Left hindlimb (tissue), 1 donor: ENCODE measurements at regions not wholly inside any gene's neighbourhood (a gene's known extent, or its start where the extent isn't known, plus 50 kb on each side); places are given as distances from the start of the nearest gene placed in this dataset.
"Not testable (repeated sequence)": the region's sequence is repeated elsewhere in the genome, so short reads cannot be mapped to it uniquely, and the experiment has no call there.

Experiments used
- DNase-seq: peaks from one replicate; pipeline ENCODE4 v3.0.0-alpha.2; 2018

DNA sequence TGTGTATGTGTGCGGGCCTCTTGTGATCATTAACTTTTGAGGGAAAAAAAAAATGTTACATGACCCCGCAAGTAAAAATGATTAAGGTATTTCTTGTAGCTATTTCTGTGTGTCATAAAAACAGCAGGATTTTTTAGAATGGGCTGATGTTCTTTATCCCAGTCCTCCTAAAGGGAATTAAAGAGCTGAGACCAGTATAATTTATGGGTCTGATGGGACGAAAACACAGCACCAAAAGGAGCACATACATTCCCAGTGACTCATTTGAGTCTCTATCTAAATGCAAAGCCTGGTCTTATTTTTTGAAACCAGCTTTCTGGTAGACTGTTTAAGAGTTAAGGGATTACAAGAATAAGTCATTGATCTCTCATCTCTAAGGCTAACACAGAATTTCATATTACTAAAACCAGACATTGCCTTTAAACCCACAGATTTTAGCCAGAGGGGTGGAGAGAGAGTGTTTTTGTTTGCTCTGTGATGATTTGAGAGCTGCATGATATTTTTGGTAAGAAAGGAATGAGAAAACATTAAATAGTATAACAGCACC, 342.3 kb upstream of the EPHA4 start:
- DNase-seq: no peak

DNA sequence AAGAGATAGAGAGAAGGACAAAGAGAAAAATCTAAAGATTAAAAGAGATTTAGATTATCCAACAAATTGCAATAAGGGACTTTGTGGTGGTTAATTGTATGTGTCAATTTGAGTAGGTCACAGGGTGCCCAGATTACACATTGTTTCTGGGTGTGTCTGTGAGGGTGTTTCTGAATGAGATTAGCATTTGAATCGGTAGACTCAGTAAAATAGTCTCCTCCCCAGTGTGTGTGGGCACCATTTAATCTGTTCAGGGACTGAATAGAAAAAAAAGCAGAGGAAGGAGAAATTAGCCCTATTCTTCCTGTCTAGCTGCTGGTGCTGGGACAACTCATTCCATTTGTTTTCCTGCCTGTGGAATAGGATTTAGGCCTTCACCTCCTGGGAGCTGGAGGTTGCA, 339.8 kb upstream of the EPHA4 start:
- DNase-seq: no peak

DNA sequence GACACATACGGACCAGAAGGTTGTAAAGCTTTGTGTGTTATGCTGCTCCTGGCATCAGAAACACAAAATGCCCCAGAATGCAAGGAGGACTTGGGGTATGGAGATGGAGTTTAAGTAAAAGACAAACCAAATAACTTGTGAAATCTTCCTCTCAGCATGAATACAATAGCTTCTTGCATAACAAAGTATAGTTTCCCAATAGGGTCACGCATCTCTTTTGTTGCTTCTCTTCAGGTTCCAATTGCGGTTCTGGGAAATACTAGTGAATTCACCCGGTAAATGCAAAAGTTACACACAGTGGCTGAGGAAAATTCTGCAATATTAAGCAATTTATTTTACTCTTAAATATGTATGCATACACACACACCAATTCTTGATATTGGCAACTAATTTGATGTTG, 339.2 kb upstream of the EPHA4 start:
- DNase-seq: no peak

DNA sequence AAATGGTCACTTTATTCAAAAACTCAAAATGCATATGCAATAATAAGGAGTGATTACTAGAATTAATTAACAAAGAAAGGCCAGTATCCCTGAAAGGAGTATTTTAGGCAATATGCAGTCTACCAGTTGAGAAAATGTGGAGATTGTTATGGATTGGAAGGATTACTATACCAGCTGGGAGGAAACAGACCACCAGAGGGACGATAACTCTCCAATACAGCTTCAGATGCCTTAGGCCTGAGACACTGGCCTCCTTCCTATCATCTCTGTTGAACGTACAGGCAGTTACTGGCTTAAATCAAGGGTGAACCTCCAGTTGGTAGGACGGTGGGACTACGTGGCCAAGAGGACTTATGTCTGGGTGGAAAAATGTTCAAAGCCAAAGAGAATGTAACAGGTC, 336.4 kb upstream of the EPHA4 start:
- DNase-seq: no peak

DNA sequence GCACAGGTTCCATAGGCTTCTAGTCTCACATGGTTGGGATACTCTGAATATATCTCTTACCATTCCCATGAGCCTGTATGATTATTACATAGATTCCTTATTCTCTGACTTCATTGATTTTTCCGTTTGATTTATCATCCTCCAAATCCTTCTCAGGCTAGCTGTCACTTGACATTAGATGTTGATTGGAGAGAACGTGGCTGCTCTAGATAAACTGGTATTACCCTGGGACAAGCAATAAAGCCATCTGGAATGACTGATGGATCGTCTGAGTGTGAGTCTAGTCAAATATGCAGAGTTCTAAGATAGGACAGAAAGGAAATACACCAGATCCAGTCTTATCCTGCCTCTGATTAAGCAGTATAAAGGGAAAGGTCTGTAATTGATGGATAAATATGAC, 325.6 kb upstream of the EPHA4 start:
- DNase-seq: no peak

DNA sequence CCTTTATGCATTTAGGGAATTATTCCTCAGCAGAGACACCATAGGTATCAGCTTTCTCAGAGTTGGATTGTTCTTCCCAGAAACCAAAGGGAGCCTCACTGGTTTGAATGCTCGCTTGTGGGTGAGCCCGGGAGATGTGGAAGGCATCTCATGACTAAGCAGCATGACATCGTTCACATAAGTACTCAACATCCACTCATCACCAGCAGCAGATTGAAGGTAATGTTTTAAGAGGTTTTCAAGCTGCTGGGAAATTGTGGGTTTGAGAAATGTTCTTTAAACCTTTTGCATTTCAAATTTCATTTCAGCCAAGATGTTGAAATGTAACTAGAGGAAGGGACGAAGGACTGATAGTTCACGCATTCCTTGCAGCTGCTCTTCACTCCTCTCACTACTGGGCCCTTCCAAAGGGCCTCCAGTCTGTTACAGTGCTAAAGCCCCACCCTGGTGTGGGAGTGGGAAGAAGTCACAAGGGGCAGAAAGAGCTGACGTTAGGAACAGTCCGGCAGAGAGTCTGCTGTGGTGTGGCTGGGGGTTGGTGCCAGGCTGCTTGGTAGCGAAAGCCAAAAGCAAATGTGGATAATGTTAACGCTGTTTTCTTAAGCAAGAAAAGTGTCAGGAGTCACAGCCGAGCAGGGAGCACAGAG, 324.5 kb upstream of the EPHA4 start:
- peak; percentile 66 for DNase-seq

DNA sequence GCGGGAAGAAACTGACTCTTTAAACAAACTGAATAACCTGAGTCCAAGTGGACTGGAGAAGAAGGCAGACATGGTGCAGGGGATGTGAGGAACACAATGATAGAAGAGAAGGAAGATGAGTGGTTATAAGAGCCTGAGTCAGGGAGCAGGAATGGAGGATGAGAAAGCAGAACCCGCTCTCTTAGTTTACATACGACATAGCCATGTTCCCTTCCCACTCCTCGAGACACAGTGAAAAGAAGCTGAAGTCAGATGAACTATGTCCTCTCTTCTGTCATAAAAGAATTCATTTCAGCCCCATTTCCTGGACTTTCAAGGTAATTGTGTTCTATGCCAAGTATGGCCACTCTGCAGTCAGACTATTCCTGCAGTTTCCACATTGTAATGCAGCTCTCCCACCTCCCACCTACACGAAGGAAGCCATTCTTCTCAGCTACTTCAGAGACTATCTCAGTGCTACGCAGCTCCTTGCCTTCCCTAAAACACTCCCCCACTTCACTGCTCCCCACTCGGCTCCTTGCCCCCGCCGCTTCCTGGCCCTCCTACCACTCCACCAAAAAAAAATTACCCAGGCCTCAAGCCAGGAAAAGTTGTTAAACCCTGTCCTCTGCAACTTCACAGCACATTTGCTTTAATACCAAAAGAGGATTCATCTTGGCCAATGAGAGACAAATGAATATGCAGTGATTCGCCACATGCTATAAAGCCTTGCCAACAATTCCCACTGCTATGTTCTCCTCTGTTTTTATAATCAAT, 323.4 kb upstream of the EPHA4 start:
- DNase-seq: peak; percentile 41

DNA sequence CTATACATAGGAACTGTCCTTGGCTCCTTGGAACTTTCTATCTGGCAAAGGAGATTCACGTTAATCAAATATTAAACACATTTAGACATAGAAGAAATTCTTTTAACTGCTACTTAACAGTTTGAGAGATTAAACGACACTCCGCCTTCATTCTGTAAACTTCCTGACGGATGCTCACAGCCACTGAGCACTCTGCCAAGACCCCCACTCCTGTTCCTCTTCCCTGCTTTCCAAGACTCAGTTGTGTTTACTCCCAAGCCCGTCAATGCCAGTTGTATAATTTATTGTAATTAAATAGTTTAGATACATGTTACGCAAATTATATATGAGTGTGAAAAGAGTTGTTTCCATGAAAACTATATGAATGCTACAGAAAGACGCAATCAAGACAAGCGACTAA, 321.4 kb upstream of the EPHA4 start:
- no peak for DNase-seq

DNA sequence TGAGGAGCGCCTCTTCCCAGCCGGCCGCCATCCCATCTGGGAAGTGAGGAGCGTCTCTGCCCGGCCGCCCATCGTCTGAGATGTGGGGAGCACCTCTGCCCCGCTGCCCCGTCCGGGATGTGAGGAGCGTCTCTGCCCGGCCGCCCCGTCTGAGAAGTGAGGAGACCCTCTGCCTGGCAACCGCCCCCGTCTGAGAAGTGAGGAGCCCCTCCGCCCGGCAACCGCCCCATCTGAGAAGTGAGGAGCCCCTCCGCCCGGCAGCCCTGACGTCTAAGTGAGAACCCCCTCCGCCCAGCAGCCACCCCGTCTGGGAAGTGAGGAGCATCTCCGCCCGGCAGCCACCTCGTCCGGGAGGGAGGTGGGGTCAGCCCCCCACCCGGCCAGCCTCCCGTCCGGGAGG, 319.9 kb upstream of the EPHA4 start:
- not testable (repeated sequence) for DNase-seq

DNA sequence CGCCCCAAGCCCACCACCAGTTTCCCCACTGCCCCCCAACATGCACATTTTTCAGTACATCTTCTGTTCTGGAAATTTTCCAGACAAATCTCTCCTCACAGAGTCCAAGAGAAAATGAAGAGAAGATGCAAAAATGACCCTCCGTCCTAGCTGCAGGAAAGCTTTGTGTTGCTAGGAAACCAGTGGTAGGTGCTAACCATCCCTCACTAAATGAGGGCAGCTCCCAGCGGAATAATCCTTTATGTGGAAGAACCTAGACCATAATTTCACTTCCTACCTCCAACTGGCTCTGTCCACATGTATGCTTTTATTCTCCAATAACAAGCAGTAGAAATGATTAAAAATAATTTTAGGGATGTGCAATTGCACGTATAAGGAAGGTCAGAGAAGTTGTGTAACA, 311.9 kb upstream of the EPHA4 start:
- DNase-seq: no peak

DNA sequence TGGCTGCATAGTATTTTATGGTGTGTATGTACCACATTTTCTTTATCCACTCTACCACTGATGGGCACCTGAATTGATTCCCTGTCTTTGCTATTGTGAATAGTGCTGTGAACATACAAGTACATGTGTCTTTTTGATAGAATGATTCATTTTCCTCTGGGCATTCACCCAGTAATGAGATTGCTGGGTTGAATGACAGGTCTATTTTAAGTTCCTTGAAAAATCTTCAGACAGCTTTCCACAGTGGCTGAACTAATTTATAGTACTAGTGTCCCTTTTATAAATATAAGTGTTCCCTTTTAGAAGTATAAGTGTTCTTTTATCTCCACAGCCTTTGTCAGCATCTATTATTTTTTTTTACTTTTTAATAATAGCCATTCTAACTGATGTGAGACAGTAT, 303.9 kb upstream of the EPHA4 start:
- DNase-seq: no peak

DNA sequence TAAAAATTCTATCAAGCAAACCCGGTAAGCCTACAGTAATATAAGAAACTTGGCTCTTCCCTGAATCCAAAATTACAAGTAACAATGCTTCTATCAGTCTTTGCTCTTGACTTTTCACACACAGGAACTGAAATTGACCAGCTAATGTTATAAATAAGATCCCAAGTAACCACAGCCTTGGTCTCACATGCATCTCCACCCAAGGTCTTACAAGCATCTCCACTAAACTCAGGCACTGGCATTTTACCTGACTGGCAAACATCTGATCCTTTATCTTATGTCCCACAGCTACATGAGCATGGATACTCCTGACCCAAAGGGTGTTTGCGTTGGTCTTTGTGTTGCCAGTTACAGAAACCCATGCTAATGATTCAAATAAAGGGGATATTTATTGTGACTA, 302.3 kb upstream of the EPHA4 start:
- DNase-seq: no peak

DNA sequence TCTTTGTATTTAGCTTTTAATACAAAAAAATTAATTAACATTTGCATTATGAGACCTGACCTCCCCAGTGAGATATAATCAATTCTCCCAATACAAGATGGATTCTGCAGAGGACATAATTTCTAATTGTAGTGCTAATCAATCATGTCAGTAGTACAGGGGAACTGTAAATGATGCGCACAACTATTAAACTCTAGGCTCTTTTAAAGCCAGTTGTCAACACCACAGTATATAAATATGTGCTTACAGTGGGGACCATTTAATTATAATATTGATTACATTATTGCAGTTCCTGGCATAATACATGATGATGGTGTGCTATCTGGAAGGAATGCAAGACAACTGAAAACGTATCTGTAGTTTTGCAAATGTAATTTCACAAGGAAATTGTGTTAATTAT, 285.6 kb upstream of the EPHA4 start:
- no peak for DNase-seq

DNA sequence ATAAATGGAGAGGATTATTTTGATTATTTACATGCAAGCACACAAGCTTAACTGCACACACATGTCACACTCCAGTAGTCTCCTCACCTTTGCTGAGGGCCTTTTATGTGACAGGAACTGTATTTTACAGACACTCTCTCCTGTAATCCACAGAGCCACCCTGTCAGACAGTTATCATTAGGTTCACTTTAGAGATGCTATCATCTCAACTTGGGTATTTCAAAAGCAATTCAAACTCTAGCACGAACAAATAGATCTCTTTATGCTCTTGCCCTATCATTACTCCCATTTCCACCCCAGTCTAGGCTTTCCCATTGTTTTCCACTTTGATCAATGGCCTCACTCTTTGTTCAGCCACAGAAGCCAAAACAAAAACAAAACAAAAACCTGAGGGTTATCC, 281.2 kb upstream of the EPHA4 start:
- no peak for DNase-seq

DNA sequence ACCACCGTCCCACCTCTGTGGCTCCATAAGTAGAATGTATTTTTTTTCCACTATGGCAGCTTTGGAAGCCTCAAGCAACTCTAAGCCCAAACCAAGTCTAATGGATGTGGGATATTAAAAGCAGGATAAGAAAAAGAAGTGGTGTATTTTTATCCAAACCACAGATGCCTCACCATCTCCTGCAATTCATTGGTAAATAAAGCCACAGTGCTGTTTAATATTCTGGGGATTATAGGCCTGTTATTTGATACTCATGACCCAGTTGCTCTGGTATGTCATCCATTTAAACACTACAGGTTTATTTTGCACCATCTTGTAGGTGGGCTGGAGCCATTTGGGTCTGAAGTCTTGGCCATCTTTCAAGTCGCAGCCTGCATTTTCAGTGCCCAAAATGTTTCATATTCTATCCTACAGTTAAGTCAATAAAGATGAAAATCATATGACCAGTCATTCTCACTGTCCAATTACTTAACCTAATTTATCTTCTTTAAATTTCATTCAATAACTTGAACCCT, 279.5 kb upstream of the EPHA4 start:
- DNase-seq: no peak

DNA sequence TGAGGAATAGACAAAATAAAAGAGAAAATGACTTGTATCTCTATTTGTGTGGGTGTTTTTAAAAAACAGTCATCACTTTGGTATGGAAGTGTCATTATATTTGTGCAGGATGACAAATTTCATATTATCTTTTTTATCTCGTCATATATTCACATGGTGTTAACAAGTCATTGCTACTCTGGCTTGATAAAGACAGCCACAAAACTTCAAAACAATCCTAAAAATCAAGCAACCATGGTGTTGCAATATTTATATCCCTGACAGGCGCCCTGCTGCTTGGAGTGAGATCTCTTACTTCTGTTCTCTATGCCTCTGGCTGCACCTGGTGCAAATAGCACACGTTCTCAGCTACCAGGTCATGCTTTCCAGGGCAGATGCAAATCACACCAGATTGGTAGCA, 278.0 kb upstream of the EPHA4 start:
- DNase-seq: no peak

DNA sequence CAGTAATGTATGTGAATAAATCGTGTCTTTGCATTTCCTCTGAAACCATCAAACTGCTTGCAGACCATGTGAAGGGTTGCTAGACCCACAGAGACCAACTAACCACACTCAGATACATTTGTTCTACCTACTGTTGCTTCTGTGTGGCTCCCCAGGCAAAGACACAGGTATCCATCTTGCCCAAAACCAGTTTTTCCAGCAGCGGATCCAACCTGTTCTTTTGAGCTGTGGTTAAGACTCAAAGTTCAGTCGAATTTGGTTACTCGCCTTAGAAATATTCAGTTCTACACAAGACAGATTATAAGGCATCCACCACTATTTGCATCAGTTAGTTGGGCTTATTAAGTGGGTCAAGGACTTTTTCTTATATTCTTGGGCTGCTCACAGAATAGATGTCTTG, 276.2 kb upstream of the EPHA4 start:
- DNase-seq: no peak

DNA sequence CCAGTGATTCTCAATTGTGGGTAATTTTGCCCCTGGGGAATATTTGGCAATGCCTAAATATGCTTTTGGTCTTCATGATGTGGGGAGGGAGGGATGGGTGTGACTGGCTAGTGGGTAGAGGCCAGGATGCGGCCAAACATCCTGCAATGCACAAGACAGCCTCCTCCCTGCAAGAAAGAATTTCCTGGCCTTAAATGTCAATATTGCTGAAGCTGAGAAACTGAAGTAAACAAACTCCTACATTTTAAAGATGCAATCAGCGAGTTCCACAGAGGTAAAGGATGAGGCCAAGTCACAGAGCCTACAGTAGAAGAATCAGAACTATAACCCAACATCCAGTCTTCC, 272.9 kb upstream of the EPHA4 start:
- no peak for DNase-seq

DNA sequence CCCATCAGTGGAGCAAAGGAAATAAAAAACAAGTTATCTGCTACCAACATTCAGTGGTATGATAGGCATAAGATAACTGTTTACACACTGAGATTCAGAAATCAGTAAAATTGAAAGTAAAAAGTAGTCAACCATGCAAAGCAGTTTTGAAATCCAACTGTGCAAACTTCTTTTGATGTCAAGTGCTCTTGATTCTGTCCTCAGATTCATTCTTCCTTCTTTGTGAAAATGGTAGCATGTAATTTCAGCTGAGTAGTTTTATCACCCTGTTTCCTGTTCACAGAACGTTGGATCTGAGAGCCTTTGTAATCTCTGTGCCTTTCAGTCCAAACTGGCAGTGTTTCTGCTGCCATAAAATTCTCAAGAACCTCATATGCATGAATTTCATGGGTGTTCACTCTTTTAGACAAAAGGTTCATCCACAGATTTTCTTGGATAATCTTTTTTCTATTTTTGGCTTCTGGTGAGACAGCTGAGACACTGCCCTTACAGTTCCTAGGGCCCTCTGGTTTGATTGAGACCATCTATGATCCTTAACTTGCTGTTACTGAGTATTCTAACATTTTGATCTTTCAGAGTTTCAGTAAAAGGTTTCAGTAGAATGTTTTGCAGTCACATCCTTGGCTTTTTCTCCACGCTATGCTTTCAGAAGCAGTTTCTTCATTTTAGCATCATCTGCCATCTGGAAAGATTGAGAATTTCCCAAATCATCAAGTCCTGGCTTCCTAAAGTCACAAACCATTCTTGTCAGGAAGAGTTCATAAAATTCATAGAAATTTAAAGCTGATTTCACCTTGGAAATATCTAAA, 272.3 kb upstream of the EPHA4 start:
- no peak for DNase-seq

DNA sequence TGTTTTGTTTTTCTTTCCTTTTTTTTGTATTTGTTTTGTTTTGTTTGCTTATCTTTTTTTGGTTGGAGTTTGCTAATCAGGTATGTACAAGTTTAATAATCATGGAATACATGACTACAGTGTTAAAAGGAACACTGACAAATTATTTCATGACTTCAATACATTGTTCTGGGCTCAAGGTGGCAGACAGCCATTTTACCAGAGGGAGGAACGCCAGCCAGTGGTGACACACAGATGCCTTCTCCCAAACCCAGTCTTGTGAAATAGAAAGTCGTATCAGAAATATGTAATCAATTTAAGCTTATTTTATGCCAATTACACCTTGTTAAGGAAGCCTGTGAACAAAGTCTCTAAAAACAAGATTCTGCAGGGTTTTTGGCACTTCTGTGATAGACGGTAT, 264.0 kb upstream of the EPHA4 start:
- no peak for DNase-seq

DNA sequence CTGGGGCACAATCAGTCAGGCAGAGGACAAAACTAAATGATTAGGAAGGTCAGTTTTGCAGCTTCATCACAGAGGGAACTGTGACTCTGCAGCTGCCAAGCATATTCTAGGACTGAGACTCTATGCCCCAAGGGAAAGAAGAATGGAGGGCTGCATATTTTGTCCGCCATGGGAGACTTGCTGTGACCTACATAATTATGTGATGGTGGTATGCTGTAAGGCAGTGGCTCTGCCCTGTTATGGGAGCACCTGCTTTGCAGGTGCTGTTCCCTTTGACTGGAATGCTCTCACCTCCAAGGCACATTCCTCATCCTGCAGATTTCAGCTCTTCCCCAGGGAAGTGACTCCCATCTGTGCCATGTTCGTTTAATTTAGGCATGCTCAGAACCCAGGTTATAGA, 261.9 kb upstream of the EPHA4 start:
- DNase-seq: no peak

DNA sequence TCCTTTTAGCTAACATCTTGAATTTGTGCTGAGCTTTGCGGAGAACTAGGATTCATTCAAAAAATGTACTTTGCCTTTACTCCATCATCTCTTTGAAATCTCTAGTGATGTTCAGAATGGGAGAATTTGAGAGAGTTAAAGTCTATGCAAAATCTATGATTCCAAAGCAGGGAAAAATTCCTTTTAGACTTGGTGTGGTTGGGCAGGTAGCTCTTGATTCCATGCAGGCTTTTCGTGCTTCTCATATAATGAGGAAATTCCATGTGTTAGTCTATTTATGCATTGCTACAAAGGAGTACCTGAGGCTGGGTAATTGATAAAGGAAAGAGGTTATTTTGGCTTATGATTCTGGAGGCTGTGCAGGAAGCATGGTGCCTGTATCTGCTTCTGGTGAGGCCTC, 258.9 kb upstream of the EPHA4 start:
- no peak for DNase-seq

DNA sequence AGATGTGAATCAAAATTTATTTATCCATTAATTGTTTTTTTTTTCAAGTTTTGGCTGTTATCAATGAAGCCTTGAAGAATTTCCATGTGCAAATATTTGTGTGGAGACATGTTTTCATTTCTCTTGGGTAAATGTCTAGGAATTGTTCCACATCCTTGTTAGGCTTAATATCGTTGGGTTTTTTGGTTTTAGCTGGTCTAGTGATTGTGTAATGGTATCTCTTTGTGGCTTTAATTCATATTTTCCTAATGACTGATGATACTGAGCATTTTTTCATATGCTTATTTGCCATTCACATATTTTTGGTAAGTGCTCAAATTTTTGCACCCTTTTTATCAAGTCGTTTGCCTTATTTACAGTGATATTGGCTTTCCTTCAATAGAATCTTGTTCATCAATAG, 250.3 kb upstream of the EPHA4 start:
- DNase-seq: no peak
